HG02885 (cell line): ENCODE measurements at regions not wholly inside any gene's neighbourhood (a gene's known extent, or its start where the extent isn't known, plus 50 kb on each side); places are given as distances from the start of the nearest gene placed in this dataset.
"Not testable (repeated sequence)": the region's sequence is repeated elsewhere in the genome, so short reads cannot be mapped to it uniquely, and the experiment has no call there.

ENCODE experiments used
- ATAC-seq: cut with Tn5 transposase; IDR thresholded peaks from one replicate; pipeline ENCODE4 v1.9.1; 2021; ENCODE audit warnings: mild to moderate bottlenecking; ENCODE audit not compliant: unreplicated experiment, poor library complexity

GRCh38 chr13:99749271-99750019, 222.1 kb downstream of the ZIC5 start:
- no peak for ATAC-seq

GRCh38 chr13:99747403-99747710, 224.2 kb downstream of the ZIC5 start:
- no peak for ATAC-seq

GRCh38 chr13:99746637-99747402, 224.7 kb downstream of the ZIC5 start:
- ATAC-seq, result no peak

GRCh38 chr13:99743094-99743493, 228.5 kb downstream of the ZIC5 start:
- no peak for ATAC-seq

GRCh38 chr13:99741960-99742359, 229.6 kb downstream of the ZIC5 start:
- no peak for ATAC-seq

- no peak for ATAC-seq
These were observed 231.2 kb downstream of the ZIC5 start for GRCh38 chr13:99740251-99740979.

- ATAC-seq, result no peak
These were observed 232.9 kb downstream of the ZIC5 start for GRCh38 chr13:99738626-99739025.

GRCh38 chr13:99737481-99738245, 233.9 kb downstream of the ZIC5 start:
- ATAC-seq, result no peak

- no peak for ATAC-seq
These were observed 235.0 kb downstream of the ZIC5 start for GRCh38 chr13:99736541-99736940.

GRCh38 chr13:99734013-99734693, 232.9 kb downstream of the TM9SF2 start:
- no peak for ATAC-seq

- no peak for ATAC-seq
These were observed 232.1 kb downstream of the TM9SF2 start for GRCh38 chr13:99733346-99733745.

GRCh38 chr13:99731747-99732146, 230.5 kb downstream of the TM9SF2 start:
- ATAC-seq, result no peak

GRCh38 chr13:99730403-99730802, 229.1 kb downstream of the TM9SF2 start:
- ATAC-seq, result no peak

GRCh38 chr13:99729745-99730144, 228.5 kb downstream of the TM9SF2 start:
- no peak for ATAC-seq

- ATAC-seq, result not testable (repeated sequence)
These were observed 226.4 kb downstream of the TM9SF2 start for GRCh38 chr13:99727651-99728050.

- ATAC-seq, result no peak
These were observed 225.1 kb downstream of the TM9SF2 start for GRCh38 chr13:99726282-99726894.

GRCh38 chr13:99725644-99726043, 224.4 kb downstream of the TM9SF2 start:
- ATAC-seq, result peak; percentile 29

- peak; percentile 95 for ATAC-seq
These were observed 223.6 kb downstream of the TM9SF2 start for GRCh38 chr13:99724633-99725517.

- no peak for ATAC-seq
These were observed 222.6 kb downstream of the TM9SF2 start for GRCh38 chr13:99723878-99724277.
